H1 (cell line): ENCODE measurements at regions not wholly inside any gene's neighbourhood (a gene's known extent, or its start where the extent isn't known, plus 50 kb on each side); places are given as distances from the start of the nearest gene placed in this dataset.
A peak's percentile ranks its signal among the peaks of the same experiment; 100 is the strongest.

ENCODE experiments used
- KDM1A ChIP-seq: fragments of 200-600, 300-600 bp; sonication (generic); IDR thresholded peaks from 2 replicates; pipeline ENCODE4 v1.7.1; 2016; ENCODE audit warnings: mild to moderate bottlenecking, low read length, borderline replicate concordance
- RNF2 ChIP-seq: fragments of 200-900, 300-1000 bp; sonication (generic); IDR thresholded peaks from 2 replicates; pipeline ENCODE4 v1.7.1; 2016; ENCODE audit warnings: borderline replicate concordance, low read depth, mild to moderate bottlenecking, antibody characterized with exemption, low read length; ENCODE audit not compliant: poor library complexity, severe bottlenecking; ENCODE audit errors: missing control alignments
- SAP30 ChIP-seq: fragments of 300-600 bp; sonication (generic); IDR thresholded peaks from 2 replicates; pipeline ENCODE4 v1.7.1; 2012; ENCODE audit warnings: low read length, moderate library complexity, mild to moderate bottlenecking, inconsistent platforms; ENCODE audit not compliant: insufficient read depth, insufficient replicate concordance
- TBP ChIP-seq: IDR thresholded peaks from 2 replicates; pipeline ENCODE4 v1.6.1; 2011; ENCODE audit warnings: low read depth, low read length, improper control_type of control experiment
- TEAD4 ChIP-seq: IDR thresholded peaks from 2 replicates; pipeline ENCODE4 v1.6.1; 2012; ENCODE audit warnings: low read depth, low read length, inconsistent platforms, mixed read lengths
- YY1 ChIP-seq: IDR thresholded peaks from 2 replicates; pipeline ENCODE4 v1.6.1; 2011; ENCODE audit warnings: low read depth, mild to moderate bottlenecking, low read length
- TF ChIP-seq, protein P1 (sequence below): fragments of 300-600 bp; sonication (generic); IDR thresholded peaks from 2 replicates; pipeline ENCODE4 v1.7.1; 2012; ENCODE audit warnings: low read length, moderate library complexity, mild to moderate bottlenecking, inconsistent platforms; ENCODE audit not compliant: insufficient replicate concordance
- TF ChIP-seq, protein P2 (sequence below), 3 experiments: IDR thresholded peaks; 1 replicate in 2 of 3; 2 replicates in 1 of 3; pipeline versions ENCODE4 v1.5.1 to v1.6.1; 2011; ENCODE audit warnings: low read length in 3 of 3, mild to moderate bottlenecking in 3 of 3, inconsistent platforms in 2 of 3, low read depth in 1 of 3, moderate library complexity in 1 of 3; ENCODE audit not compliant: insufficient read depth in 1 of 3; ENCODE audit errors: control extremely low read depth in 1 of 3

DNA sequence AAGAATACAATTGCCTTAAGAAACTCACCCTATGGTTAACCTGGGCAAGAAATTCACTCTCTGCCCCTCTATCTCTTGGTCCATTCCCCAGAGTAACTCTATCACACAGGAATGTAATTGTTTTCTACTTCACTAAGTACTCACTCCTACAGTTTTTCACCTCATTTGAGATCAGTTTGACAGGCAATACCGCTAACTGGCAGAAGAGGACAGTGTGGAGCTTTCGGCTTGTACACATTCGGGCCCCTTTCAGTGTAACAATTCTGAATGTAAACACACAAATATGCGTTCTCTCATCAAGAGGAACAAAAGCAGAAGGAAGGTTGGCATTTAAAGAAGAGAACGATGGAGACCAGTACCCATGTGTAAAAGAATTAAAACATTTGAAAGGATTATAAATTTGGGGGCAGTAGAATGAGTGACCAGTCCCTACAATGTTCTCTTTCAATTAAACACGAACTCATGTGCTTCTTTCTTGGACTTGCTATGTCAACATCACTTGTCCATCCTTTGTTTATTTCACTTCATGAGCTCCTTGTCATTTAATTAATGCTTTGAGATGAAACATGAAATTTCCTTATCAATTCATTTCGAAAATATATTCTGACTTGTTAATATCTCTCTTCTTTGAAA lies 188.5 kb upstream of the GRAMD2B start (continued):
- TF ChIP-seq, protein P1, sequence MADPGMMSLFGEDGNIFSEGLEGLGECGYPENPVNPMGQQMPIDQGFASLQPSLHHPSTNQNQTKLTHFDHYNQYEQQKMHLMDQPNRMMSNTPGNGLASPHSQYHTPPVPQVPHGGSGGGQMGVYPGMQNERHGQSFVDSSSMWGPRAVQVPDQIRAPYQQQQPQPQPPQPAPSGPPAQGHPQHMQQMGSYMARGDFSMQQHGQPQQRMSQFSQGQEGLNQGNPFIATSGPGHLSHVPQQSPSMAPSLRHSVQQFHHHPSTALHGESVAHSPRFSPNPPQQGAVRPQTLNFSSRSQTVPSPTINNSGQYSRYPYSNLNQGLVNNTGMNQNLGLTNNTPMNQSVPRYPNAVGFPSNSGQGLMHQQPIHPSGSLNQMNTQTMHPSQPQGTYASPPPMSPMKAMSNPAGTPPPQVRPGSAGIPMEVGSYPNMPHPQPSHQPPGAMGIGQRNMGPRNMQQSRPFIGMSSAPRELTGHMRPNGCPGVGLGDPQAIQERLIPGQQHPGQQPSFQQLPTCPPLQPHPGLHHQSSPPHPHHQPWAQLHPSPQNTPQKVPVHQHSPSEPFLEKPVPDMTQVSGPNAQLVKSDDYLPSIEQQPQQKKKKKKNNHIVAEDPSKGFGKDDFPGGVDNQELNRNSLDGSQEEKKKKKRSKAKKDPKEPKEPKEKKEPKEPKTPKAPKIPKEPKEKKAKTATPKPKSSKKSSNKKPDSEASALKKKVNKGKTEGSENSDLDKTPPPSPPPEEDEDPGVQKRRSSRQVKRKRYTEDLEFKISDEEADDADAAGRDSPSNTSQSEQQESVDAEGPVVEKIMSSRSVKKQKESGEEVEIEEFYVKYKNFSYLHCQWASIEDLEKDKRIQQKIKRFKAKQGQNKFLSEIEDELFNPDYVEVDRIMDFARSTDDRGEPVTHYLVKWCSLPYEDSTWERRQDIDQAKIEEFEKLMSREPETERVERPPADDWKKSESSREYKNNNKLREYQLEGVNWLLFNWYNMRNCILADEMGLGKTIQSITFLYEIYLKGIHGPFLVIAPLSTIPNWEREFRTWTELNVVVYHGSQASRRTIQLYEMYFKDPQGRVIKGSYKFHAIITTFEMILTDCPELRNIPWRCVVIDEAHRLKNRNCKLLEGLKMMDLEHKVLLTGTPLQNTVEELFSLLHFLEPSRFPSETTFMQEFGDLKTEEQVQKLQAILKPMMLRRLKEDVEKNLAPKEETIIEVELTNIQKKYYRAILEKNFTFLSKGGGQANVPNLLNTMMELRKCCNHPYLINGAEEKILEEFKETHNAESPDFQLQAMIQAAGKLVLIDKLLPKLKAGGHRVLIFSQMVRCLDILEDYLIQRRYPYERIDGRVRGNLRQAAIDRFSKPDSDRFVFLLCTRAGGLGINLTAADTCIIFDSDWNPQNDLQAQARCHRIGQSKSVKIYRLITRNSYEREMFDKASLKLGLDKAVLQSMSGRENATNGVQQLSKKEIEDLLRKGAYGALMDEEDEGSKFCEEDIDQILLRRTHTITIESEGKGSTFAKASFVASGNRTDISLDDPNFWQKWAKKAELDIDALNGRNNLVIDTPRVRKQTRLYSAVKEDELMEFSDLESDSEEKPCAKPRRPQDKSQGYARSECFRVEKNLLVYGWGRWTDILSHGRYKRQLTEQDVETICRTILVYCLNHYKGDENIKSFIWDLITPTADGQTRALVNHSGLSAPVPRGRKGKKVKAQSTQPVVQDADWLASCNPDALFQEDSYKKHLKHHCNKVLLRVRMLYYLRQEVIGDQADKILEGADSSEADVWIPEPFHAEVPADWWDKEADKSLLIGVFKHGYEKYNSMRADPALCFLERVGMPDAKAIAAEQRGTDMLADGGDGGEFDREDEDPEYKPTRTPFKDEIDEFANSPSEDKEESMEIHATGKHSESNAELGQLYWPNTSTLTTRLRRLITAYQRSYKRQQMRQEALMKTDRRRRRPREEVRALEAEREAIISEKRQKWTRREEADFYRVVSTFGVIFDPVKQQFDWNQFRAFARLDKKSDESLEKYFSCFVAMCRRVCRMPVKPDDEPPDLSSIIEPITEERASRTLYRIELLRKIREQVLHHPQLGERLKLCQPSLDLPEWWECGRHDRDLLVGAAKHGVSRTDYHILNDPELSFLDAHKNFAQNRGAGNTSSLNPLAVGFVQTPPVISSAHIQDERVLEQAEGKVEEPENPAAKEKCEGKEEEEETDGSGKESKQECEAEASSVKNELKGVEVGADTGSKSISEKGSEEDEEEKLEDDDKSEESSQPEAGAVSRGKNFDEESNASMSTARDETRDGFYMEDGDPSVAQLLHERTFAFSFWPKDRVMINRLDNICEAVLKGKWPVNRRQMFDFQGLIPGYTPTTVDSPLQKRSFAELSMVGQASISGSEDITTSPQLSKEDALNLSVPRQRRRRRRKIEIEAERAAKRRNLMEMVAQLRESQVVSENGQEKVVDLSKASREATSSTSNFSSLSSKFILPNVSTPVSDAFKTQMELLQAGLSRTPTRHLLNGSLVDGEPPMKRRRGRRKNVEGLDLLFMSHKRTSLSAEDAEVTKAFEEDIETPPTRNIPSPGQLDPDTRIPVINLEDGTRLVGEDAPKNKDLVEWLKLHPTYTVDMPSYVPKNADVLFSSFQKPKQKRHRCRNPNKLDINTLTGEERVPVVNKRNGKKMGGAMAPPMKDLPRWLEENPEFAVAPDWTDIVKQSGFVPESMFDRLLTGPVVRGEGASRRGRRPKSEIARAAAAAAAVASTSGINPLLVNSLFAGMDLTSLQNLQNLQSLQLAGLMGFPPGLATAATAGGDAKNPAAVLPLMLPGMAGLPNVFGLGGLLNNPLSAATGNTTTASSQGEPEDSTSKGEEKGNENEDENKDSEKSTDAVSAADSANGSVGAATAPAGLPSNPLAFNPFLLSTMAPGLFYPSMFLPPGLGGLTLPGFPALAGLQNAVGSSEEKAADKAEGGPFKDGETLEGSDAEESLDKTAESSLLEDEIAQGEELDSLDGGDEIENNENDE, result peak; percentile 25
- TF ChIP-seq SAP30 (no peak), TEAD4 (0 out of 2 replicates have a peak, but pooled peaks have one; percentile 18), KDM1A (no peak), TBP (no peak), RNF2 (no peak), YY1 (no peak)
- TF ChIP-seq, protein P2, sequence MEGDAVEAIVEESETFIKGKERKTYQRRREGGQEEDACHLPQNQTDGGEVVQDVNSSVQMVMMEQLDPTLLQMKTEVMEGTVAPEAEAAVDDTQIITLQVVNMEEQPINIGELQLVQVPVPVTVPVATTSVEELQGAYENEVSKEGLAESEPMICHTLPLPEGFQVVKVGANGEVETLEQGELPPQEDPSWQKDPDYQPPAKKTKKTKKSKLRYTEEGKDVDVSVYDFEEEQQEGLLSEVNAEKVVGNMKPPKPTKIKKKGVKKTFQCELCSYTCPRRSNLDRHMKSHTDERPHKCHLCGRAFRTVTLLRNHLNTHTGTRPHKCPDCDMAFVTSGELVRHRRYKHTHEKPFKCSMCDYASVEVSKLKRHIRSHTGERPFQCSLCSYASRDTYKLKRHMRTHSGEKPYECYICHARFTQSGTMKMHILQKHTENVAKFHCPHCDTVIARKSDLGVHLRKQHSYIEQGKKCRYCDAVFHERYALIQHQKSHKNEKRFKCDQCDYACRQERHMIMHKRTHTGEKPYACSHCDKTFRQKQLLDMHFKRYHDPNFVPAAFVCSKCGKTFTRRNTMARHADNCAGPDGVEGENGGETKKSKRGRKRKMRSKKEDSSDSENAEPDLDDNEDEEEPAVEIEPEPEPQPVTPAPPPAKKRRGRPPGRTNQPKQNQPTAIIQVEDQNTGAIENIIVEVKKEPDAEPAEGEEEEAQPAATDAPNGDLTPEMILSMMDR (IDR thresholded peaks at IDR 0.05; ENCODE audit: control extremely low read depth in 1 of 3, insufficient read depth in 1 of 3, low read depth in 1 of 3, low read length in 3 of 3), result peak; percentile 55 to 94 (median 69)
